ENCODE measurements at regions not wholly inside any gene's neighbourhood (a gene's known extent, or its start where the extent isn't known, plus 50 kb on each side); places are given as distances from the start of the nearest gene placed in this dataset.
A peak's percentile ranks its signal among the peaks of the same experiment; 100 is the strongest.
"Not testable (repeated sequence)": the region's sequence is repeated elsewhere in the genome, so short reads cannot be mapped to it uniquely, and the experiment has no call there.

- no peak for DNase-seq
These were observed 766.2 kb upstream of the TMEFF2 start for GRCh38 chr2:192960945-192961344.

GRCh38 chr2:192958615-192959014, 763.9 kb upstream of the TMEFF2 start:
- not testable (repeated sequence) for DNase-seq

- no peak for DNase-seq
These were observed 762.7 kb upstream of the TMEFF2 start for GRCh38 chr2:192957425-192957824.

DNA sequence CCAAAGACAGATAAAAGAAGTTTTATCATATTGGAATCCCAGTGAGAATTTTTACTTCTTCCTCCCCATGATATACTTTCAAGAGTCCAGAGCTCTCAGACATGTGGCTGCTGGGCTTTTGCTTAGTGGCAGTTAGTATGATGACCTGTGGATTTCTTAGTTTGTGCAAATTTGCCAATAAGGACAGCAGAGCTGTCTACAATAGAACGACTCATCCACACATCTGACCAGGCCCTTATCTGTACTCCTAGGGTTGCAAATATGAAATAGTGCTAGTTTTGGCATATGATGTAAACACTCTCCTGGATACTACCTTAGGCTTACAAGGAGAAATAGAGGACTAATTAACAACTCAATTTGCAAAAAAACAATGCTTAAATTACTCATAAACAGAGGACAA, 758.4 kb upstream of the TMEFF2 start:
- DNase-seq = no peak

DNA sequence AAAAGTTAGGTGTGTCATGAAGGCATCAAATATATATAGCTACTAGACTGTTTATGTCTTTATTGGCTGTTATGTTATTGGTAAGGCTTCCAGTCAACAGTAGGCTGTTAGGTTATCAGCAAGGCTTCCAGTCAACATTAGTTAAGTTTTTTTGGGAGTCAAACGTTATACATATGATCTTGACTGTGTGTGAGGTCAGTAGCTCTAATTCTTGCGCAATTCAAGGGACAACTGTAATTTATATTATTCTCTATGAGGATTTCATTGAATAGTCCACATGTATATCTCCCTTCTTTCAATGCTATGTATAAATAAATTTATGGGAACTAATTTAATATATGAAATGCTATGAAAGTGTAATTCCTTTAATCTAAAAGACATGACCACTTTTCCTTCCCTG, 757.5 kb upstream of the TMEFF2 start:
- no peak for DNase-seq

DNA sequence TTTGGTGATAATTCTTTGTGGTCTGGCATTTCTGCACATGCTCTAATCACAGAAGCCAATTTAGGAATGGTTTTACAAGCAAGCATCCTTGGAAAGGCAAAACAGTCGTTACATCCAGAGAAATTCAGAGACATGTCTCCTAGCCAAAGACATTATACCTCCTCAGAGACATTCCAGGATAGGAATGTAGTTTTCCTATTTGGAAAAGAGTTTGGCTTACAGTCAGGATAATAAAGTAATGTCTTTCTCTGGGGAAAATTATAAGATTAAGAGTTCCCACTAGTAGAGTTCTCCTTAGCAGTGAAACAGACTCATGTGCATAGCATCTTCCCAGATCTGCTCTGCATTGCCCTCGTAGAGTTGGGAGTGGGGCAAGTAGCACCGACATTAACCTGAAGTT, 753.6 kb upstream of the TMEFF2 start:
- DNase-seq = no peak

DNA sequence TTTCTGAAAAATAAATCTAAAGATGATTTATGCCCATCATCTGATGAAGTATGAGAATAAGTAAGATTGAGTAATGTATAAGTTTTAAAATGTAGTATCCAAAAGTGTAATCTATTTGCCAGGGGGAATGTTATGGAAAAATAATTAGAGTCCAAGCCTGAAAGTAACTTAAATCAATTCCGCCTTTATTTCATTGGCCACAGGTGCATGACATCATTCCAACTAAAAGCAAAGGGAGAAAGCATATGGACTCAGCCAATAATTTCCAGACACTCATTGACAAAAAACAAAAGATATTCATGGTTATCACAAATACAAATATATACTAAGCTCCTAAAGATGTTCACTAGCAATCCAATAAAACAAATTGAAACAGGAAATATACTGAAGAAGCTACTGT, 752.6 kb upstream of the TMEFF2 start:
- DNase-seq = no peak

- DNase-seq = no peak
These were observed 746.0 kb upstream of the TMEFF2 start for GRCh38 chr2:192940767-192941166.

GRCh38 chr2:192932376-192932775, 737.6 kb upstream of the TMEFF2 start:
- no peak for DNase-seq

- DNase-seq = not testable (repeated sequence)
These were observed 726.9 kb upstream of the TMEFF2 start for GRCh38 chr2:192921631-192922030.

GRCh38 chr2:192901446-192901845, 706.7 kb upstream of the TMEFF2 start:
- DNase-seq = no peak

DNA sequence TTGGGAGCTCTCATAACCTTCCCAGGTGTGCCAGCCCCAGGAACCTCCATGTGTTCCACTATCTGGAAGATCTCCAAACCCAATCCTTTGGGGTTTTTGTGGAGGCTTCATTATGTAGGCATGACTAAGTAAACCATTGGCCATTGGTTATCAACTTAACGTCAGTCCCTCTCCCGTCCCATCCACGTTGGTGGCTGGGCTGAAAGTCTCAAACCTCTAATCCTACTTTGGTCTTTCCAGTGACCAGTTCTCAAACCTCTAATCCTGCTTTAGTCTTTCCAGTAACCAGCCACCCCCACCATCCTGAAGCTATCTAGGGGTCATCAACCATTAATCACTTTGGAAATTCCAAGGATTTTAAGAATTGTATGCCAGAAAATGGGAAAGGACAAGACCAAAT, 704.7 kb upstream of the TMEFF2 start:
- no peak for DNase-seq

- DNase-seq = not testable (repeated sequence)
These were observed 699.2 kb upstream of the TMEFF2 start for GRCh38 chr2:192893976-192894375.

DNA sequence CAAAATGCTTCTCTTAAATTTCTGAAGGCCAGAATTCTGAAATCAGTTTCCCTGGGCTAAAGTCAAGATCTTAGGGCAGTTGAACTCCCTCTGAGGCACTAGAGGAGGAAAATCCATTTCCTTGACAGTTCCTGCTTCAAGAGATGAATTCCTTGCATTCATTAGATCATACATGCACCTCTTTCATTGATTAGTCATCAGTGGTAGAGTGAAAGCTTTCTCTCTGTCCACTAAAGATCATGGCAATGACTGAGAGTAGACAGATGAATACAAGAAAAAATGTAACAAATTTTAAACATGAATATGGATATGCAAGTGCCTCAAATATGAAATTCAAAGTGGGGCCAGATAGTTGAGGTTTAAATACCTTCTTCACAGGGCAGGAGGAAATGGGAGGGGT, 693.4 kb upstream of the TMEFF2 start:
- DNase-seq = no peak

- DNase-seq = peak; percentile 52
These were observed 692.6 kb upstream of the TMEFF2 start for GRCh38 chr2:192887337-192887736.

DNA sequence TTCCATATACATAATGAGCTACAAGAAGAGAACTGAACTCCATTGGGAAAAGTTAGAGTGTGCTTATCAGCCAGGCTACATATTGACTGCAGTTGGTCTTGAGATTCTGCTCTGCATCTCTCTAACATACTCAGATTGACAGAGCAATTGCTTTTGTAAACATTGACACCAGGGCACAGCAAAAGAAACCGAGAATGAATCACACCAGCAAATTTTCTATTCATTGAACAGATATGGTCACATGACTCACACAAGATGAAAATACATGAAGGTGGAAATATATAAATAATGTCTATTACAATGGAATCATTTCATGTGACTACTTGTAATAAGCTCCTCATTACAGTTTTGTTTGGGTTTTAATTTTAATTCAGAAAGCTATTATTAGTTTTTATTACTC, 691.9 kb upstream of the TMEFF2 start:
- no peak for DNase-seq

GRCh38 chr2:192885569-192886160, 690.9 kb upstream of the TMEFF2 start:
- DNase-seq = no peak

- DNase-seq = no peak
These were observed 682.4 kb upstream of the TMEFF2 start for GRCh38 chr2:192877159-192877558.

GRCh38 chr2:192876698-192877097, 682.0 kb upstream of the TMEFF2 start:
- no peak for DNase-seq

DNA sequence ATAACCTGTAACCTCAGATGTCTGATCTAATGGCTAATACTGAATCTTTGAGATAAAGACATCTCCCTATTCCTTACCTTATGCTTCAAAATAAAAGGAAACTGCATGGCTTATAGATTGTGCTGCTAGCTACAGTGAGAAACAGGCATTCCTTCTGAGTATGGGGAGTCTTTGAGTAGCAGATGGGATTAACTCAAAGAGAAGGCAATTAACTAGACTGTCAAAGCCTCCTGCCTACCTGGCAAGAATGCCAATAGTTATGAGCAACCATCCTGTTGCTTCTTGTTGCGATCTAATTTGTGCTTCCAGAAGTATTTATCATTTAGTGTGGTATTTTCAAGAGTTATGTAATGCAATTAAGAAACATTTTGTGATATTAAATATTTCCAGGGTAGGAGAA, 660.0 kb upstream of the TMEFF2 start:
- no peak for DNase-seq

DNA sequence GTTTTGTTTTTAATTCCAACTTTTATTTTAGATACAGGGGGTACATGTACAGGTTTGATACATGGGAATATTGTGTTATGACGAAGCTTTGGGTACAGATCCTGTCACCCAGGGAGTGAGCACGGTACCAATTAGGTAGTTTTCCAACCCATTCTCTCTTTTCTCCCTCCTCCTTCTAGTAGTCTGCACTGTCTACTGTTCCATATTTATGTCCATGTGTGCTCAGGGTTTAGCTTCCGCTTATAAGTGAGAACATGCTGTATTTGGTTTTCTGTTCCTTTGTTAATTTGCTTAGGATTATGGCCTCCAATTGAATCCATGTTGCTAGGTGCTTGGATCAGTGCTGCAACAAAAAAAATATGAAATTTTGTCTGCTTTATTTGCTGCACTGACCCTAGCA, 659.3 kb upstream of the TMEFF2 start:
- DNase-seq = no peak

GRCh38 chr2:192828947-192829346, 634.2 kb upstream of the TMEFF2 start:
- DNase-seq = no peak

DNA sequence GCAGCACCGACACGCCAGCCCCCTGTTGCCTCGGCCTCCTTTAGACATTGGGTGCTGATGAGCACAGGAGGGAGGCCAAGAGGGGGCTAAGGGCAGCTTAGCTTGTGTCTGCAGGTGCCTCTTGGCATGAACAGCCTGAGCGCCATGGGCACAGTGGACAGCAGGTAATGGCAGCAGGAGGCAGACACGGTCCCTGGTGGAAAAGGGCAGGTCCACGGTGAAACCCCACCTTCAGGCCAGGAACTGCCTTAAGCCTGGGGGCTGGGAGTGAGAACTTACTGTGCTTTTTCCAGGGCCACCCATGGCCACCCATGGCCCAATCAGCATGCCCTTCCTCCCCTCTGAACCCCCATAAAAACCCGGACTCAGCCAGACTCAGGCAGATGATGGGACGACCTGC, 633.4 kb upstream of the TMEFF2 start:
- DNase-seq = no peak

DNA sequence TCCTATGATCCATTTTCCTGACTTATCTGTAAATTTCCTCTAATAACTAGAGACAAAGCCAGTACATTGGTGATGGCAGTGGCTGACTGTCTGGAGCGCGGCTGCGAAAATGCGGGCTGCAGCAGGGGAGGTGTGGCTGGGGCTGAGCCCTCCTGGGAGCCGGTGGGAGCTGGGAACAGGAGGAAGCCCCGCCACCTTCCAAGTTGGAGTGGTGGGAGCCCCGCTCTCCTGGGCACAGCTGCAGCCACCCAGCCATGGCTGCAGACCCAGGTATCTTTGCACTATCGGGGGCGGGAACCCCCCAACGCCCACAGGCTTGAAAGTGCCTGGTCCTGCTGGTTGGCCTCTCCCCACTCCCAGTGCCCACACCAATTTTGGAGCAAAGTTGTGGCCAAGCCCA, 633.0 kb upstream of the TMEFF2 start:
- DNase-seq = no peak

DNA sequence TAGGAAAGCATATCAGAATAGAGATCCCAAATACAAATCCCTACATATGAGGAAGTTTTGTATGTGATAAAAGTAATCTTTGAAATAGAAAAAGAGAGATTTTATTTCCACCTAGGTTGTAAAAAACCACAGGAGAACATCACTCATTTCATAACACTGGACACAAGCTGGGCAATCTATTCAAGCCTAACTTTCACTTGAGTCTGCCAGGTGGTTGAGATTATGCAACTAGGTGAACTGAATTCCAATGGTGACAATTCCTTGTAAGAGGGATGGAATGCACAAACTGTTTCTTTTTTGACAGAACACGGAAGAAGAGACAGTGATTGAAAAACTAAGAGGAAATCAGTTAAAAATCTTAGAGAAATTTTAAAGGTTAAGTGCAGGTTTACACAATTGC, 619.6 kb upstream of the TMEFF2 start:
- no peak for DNase-seq

All from renal pelvis (tissue), 1 donor.